HEK293 (cell line): ENCODE measurements at regions not wholly inside any gene's neighbourhood (a gene's known extent, or its start where the extent isn't known, plus 50 kb on each side); places are given as distances from the start of the nearest gene placed in this dataset.

Source experiments
- PATZ1 ChIP-seq: fragments of 450-650 bp; formaldehyde crosslinking; IDR thresholded peaks from 2 replicates; pipeline ENCODE4 v1.5.1; 2016; ENCODE audit warnings: missing biosample characterization, missing genetic modification characterization
- ZNF155 ChIP-seq: fragments of 450-650 bp; formaldehyde crosslinking; IDR thresholded peaks from 2 replicates; pipeline ENCODE4 v1.5.1; 2016; ENCODE audit warnings: missing biosample characterization, missing genetic modification characterization
- ZNF292 ChIP-seq: fragments of 450-650 bp; formaldehyde crosslinking; IDR thresholded peaks from 2 replicates; pipeline ENCODE4 v1.5.1; 2016; ENCODE audit warnings: low read depth, missing biosample characterization, missing genetic modification characterization, borderline replicate concordance
- ZNF658 ChIP-seq: fragments of 450-650 bp; formaldehyde crosslinking; IDR thresholded peaks from 2 replicates; pipeline ENCODE4; 2016; ENCODE audit warnings: missing biosample characterization, missing genetic modification characterization
- TF ChIP-seq, protein P1 (sequence below): fragments of 450-650 bp; formaldehyde crosslinking; IDR thresholded peaks from 2 replicates; pipeline ENCODE4 v1.5.1; 2016; ENCODE audit warnings: missing biosample characterization, missing genetic modification characterization

- TF ChIP-seq PATZ1 (tag by site-specific recombination): no peak
- TF ChIP-seq, protein P1, sequence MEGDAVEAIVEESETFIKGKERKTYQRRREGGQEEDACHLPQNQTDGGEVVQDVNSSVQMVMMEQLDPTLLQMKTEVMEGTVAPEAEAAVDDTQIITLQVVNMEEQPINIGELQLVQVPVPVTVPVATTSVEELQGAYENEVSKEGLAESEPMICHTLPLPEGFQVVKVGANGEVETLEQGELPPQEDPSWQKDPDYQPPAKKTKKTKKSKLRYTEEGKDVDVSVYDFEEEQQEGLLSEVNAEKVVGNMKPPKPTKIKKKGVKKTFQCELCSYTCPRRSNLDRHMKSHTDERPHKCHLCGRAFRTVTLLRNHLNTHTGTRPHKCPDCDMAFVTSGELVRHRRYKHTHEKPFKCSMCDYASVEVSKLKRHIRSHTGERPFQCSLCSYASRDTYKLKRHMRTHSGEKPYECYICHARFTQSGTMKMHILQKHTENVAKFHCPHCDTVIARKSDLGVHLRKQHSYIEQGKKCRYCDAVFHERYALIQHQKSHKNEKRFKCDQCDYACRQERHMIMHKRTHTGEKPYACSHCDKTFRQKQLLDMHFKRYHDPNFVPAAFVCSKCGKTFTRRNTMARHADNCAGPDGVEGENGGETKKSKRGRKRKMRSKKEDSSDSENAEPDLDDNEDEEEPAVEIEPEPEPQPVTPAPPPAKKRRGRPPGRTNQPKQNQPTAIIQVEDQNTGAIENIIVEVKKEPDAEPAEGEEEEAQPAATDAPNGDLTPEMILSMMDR (tag by site-specific recombination): no peak
- no peak for TF ChIP-seq ZNF292 (tag by site-specific recombination)
- no peak for TF ChIP-seq ZNF658 (tag by site-specific recombination)
- TF ChIP-seq ZNF155 (tag by site-specific recombination): no peak
These were observed 71.4 kb upstream of the TLE3 start for GRCh38 chr15:70169147-70169546.
